HG02840 (cell line): ENCODE measurements at regions not wholly inside any gene's neighbourhood (a gene's known extent, or its start where the extent isn't known, plus 50 kb on each side); places are given as distances from the start of the nearest gene placed in this dataset.

ENCODE experiments used
- ATAC-seq: cut with Tn5 transposase; IDR thresholded peaks from one replicate; pipeline ENCODE4 v1.9.1; 2021; ENCODE audit warnings: mild to moderate bottlenecking, moderate library complexity, moderate number of reproducible peaks; ENCODE audit not compliant: unreplicated experiment, low FRiP score

- ATAC-seq, result no peak
Observed at GRCh38 chr3:76728426-76728825, 311.5 kb upstream of the ROBO2 start.

- no peak for ATAC-seq
Observed at GRCh38 chr3:76731471-76731870, 308.4 kb upstream of the ROBO2 start.

GRCh38 chr3:76733073-76733759 lies 306.7 kb upstream of the ROBO2 start:
- ATAC-seq, result no peak

- no peak for ATAC-seq
Observed at GRCh38 chr3:76735152-76735551, 304.7 kb upstream of the ROBO2 start.

GRCh38 chr3:76753599-76753998 lies 286.3 kb upstream of the ROBO2 start:
- ATAC-seq, result no peak

GRCh38 chr3:76754247-76754646 lies 285.7 kb upstream of the ROBO2 start:
- ATAC-seq, result no peak

GRCh38 chr3:76756577-76756976 lies 283.3 kb upstream of the ROBO2 start:
- no peak for ATAC-seq

GRCh38 chr3:76760336-76760735 lies 279.6 kb upstream of the ROBO2 start:
- no peak for ATAC-seq

- ATAC-seq, result no peak
Observed at GRCh38 chr3:76765511-76765910, 274.4 kb upstream of the ROBO2 start.

GRCh38 chr3:76768912-76769311 lies 271.0 kb upstream of the ROBO2 start:
- no peak for ATAC-seq

- ATAC-seq, result no peak
Observed at GRCh38 chr3:76776927-76777326, 263.0 kb upstream of the ROBO2 start.

GRCh38 chr3:76788206-76788605 lies 251.7 kb upstream of the ROBO2 start:
- no peak for ATAC-seq

GRCh38 chr3:76789237-76789636 lies 250.7 kb upstream of the ROBO2 start:
- no peak for ATAC-seq

- no peak for ATAC-seq
Observed at GRCh38 chr3:76811418-76811817, 228.5 kb upstream of the ROBO2 start.

- ATAC-seq, result no peak
Observed at GRCh38 chr3:76812649-76813242, 227.2 kb upstream of the ROBO2 start.

- ATAC-seq, result no peak
Observed at GRCh38 chr3:76815561-76815960, 224.3 kb upstream of the ROBO2 start.

GRCh38 chr3:76820481-76820880 lies 219.4 kb upstream of the ROBO2 start:
- no peak for ATAC-seq

- ATAC-seq, result no peak
Observed at GRCh38 chr3:76824658-76825240, 215.2 kb upstream of the ROBO2 start.

GRCh38 chr3:76826861-76827260 lies 213.0 kb upstream of the ROBO2 start:
- ATAC-seq, result no peak

GRCh38 chr3:76827701-76828226 lies 212.1 kb upstream of the ROBO2 start:
- ATAC-seq, result no peak

GRCh38 chr3:76834657-76835056 lies 205.2 kb upstream of the ROBO2 start:
- no peak for ATAC-seq

GRCh38 chr3:76841747-76842146 lies 198.2 kb upstream of the ROBO2 start:
- no peak for ATAC-seq
